ENCODE measurements at regions not wholly inside any gene's neighbourhood (a gene's known extent, or its start where the extent isn't known, plus 50 kb on each side); places are given as distances from the start of the nearest gene placed in this dataset.
"Not testable (repeated sequence)": the region's sequence is repeated elsewhere in the genome, so short reads cannot be mapped to it uniquely, and the experiment has no call there.

GRCh38 chr12:43206396-43206795, 345.6 kb downstream of the ADAMTS20 start:
- ChIA-PET CTCF (no interaction called here), POLR2A (ENCODE audit: low non-redundant PET) (no interaction called here)
- peak; percentile 54 for DNase-seq (ENCODE audit: low spot score)
- H3K27ac ChIP-seq, result no peak overlapping the region
- TF ChIP-seq CTCF (conservative IDR thresholded peaks at IDR 0.05; ENCODE audit: low read depth), result no peak

DNA sequence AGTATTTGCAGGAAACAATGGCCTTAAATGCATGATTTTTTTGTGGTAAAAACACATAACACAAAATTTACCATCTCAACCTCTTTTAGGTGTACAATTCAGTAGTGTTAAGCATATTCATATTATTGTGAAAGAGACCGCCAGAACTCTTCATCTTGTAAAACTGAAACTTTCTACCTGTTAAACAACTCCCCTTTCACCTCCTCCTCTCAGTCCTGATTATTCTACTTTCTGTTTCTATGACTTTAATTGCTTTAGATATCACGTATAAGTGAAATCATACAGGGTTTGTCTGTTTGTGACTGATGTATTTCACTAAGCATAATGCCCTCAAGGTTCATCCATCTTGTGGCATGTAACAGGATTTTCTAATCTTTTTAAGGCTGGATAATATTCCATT, 353.4 kb downstream of the ADAMTS20 start:
- H3K27ac ChIP-seq, result no peak overlapping the region
- POLR2A ChIA-PET (ENCODE audit: low non-redundant PET), result no interaction called here
- no peak for TF ChIP-seq CTCF (conservative IDR thresholded peaks at IDR 0.05; ENCODE audit: low read depth)
- no peak for DNase-seq (ENCODE audit: low spot score)
- CTCF ChIA-PET, result no interaction called here

DNA sequence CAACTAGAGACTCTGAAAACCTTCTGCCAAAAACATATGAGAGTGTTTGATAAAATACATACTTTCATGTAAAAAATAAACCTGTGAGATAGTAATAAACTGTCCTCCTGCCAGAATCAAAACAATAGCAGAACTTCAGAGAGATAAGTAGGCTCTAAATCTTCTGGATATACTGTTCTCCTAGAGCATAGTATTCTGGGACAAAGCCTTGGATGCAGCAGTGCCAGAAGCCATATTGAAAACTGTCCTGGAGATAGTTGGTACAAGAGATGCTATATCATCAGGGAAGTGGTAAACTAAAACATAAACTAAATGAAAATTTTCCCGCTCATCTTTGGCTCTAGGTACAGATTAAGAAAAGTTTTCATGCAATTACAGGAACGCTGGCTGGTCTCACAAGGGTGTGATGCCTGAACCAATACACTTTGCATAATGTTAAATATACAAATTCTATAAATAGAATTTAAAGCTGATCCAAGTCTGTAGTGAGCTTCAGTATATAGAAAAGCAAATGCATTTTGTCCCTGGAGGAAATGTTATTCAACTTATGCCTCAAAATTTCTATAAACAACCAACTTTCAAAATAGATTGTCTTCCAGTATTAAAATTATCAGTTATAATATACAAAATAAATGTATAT, 355.6 kb downstream of the ADAMTS20 start:
- TF ChIP-seq CTCF (conservative IDR thresholded peaks at IDR 0.05; ENCODE audit: low read depth), result no peak
- ChIA-PET CTCF (no interaction called here), POLR2A (ENCODE audit: low non-redundant PET) (no interaction called here)
- no peak for DNase-seq (ENCODE audit: low spot score)
- no peak overlapping the region for H3K27ac ChIP-seq

- DNase-seq (ENCODE audit: low spot score); CTCF ChIA-PET; POLR2A ChIA-PET (ENCODE audit: low non-redundant PET); H3K27ac ChIP-seq: not testable (repeated sequence)
These were observed 358.9 kb downstream of the ADAMTS20 start for GRCh38 chr12:43193096-43193495.

DNA sequence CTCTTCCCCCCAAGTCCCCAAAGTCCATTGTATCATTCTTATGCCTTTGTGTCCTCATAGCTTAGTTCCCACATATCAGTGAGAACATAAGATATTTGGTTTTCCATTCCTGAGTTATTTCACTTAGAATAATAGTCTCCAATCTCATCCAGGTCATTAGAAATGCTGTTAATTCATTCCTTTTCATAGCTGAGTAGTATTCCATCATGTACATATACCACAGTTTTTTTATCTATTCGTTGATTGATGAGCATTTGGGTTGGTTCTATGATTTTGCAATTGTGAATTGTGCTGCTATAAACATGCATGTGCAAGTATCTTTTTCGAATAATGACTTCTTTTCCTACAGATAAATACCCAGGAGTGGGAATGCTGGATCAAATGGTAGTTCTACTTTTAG, 359.6 kb downstream of the ADAMTS20 start:
- DNase-seq (ENCODE audit: low spot score); H3K27ac ChIP-seq; CTCF ChIA-PET; POLR2A ChIA-PET (ENCODE audit: low non-redundant PET): not testable (repeated sequence)

- TF ChIP-seq CTCF (conservative IDR thresholded peaks at IDR 0.05; ENCODE audit: low read depth), result no peak
- POLR2A ChIA-PET (ENCODE audit: low non-redundant PET), result no interaction called here
- CTCF ChIA-PET, result no interaction called here
These were observed 371.8 kb downstream of the ADAMTS20 start for GRCh38 chr12:43180242-43180641.

DNA sequence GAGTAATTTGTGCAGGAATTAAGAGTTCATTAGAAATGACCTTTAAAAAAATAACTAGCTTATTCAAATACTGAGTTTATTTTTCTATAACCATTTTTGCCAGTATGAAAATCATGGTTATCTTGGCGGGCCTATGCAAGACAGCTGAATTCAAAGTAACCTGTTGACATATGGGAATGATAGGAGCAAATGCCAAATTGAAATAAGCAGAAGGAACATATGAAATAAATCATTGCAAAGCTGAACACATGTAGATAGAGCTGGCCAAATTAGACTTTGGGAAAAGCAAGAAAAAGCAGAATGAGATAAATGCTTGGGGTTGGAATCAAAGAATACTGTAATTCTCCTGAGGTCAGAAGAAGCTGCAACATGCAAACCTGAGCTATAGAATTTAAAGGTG, 372.5 kb downstream of the ADAMTS20 start:
- ChIA-PET POLR2A (ENCODE audit: low non-redundant PET) (no interaction called here), CTCF (interaction anchor here (0.6 kb wide), 2 partner anchors 102 to 175 kb away, joined by 3 to 5 read pairs; no protein-coding TSS in a partner anchor)
- TF ChIP-seq CTCF (conservative IDR thresholded peaks at IDR 0.05; ENCODE audit: low read depth), result no peak
- no peak for DNase-seq (ENCODE audit: low spot score)
- H3K27ac ChIP-seq, result no peak overlapping the region

More at GRCh38 chr12:43180242-43180641, 371.8 kb downstream of the ADAMTS20 start:
- no peak overlapping the region for H3K27ac ChIP-seq
- DNase-seq (ENCODE audit: low spot score), result no peak

DNA sequence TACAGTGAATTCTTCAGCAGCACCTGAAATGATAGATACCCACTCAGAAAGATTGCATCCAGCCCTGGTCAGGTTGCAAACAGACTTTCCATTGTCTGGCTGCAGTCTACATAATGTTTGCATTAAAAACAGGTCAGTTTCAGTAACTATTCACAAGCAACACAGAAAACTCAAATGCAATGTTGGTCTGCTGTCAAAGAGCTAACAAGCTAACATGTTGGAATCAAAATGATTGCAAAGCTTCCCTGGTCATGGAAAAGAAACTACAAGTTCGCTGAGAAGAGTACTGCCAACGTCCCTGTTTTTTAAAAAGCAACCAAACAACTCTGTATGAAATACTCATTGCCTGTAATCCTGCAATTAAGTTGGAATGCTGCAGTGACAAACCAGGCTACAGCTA, 374.7 kb downstream of the ADAMTS20 start:
- ChIA-PET CTCF (no interaction called here), POLR2A (ENCODE audit: low non-redundant PET) (no interaction called here)
- TF ChIP-seq CTCF (conservative IDR thresholded peaks at IDR 0.05; ENCODE audit: low read depth), result no peak

More for the DNA sequence above, 374.7 kb downstream of the ADAMTS20 start:
- H3K27ac ChIP-seq, result no peak overlapping the region
- no peak for DNase-seq (ENCODE audit: low spot score)
